IMR-90 (cell line): ENCODE measurements at regions not wholly inside any gene's neighbourhood (a gene's known extent, or its start where the extent isn't known, plus 50 kb on each side); places are given as distances from the start of the nearest gene placed in this dataset.
A peak's percentile ranks its signal among the peaks of the same experiment; 100 is the strongest.

Experiments
- ATAC-seq: fragments of 200-7000 bp; cut with Tn5 transposase; 2 replicates; pipeline ENCODE4 v1.9.1; 2020; ENCODE audit warnings: low read depth, mild to moderate bottlenecking, moderate library complexity
- BruUV-seq: library from RNA; stranded (reverse); fragments of 400-500 nt; replicated peaks from 2 replicates; lab custom pipeline; 2021; lab: Mats Ljungman, UMichigan
- CTCF ChIA-PET: fragments of 300-600 bp; formaldehyde crosslinking; extraction: SDS; loops from one replicate; lab custom pipeline; 2021; ENCODE audit warnings: antibody characterized with exemption; lab: Yijun Ruan, JAX
- POLR2A ChIA-PET: fragments of 300-600 bp; sonication (Branson Sonifier 250); formaldehyde crosslinking; loops from one replicate; lab custom pipeline; 2022; ENCODE audit warnings: antibody characterized with exemption; ENCODE audit not compliant: unreplicated experiment; lab: Charles Lee
- DNase-seq: peaks from one replicate; pipeline ENCODE4 v3.0.0; 2013
- H2AFZ ChIP-seq: replicated peaks from 2 replicates; pipeline ENCODE3; 2013; ENCODE audit warnings: low read length, mild to moderate bottlenecking; ENCODE audit not compliant: poor library complexity
- H2AK5ac ChIP-seq: 2 replicates; pipeline ENCODE4 v1.6.1; 2013; ENCODE audit warnings: low read depth, low read length, inconsistent platforms
- H2AK9ac ChIP-seq: replicated peaks from 2 replicates; pipeline ENCODE3; 2013; ENCODE audit warnings: mild to moderate bottlenecking, low read depth, low read length, moderate library complexity; ENCODE audit not compliant: poor library complexity
- H2BK120ac ChIP-seq: 2 replicates; pipeline ENCODE4 v1.6.1; 2013; ENCODE audit warnings: low read depth, low read length, inconsistent platforms
- H2BK15ac ChIP-seq: 3 replicates; pipeline ENCODE4 v1.6.1; 2013; ENCODE audit warnings: low read depth, low read length, inconsistent platforms
- H2BK20ac ChIP-seq: 2 replicates; pipeline ENCODE4 v1.6.1; 2013; ENCODE audit warnings: low read depth, mild to moderate bottlenecking, inconsistent platforms, low read length, moderate library complexity
- H2BK5ac ChIP-seq: 2 replicates; pipeline ENCODE4 v1.6.1; 2013; ENCODE audit warnings: mild to moderate bottlenecking, low read depth, low read length, inconsistent platforms; ENCODE audit not compliant: poor library complexity, severe bottlenecking
- H3K14ac ChIP-seq: replicated peaks from 2 replicates; pipeline ENCODE4 v1.6.1; 2013; ENCODE audit warnings: low read depth, low read length, inconsistent platforms
- H3K18ac ChIP-seq: 2 replicates; pipeline ENCODE4 v1.6.1; 2013; ENCODE audit warnings: low read depth, low read length, control low read depth
- H3K23ac ChIP-seq: 2 replicates; pipeline ENCODE4 v1.6.1; 2013; ENCODE audit warnings: low read depth, low read length, inconsistent platforms
- H3K27ac ChIP-seq: 2 replicates; pipeline ENCODE4 v1.5.1; 2013; ENCODE audit warnings: mild to moderate bottlenecking, control low read depth, low read length; ENCODE audit not compliant: insufficient read depth
- H3K27me3 ChIP-seq: 2 replicates; pipeline ENCODE4 v1.6.1; 2013; ENCODE audit warnings: low read length; ENCODE audit not compliant: control insufficient read depth, insufficient read depth
- H3K36me3 ChIP-seq: 2 replicates; pipeline ENCODE4 v1.6.1; 2013; ENCODE audit warnings: low read length, mixed read lengths; ENCODE audit not compliant: control insufficient read depth, insufficient read depth
- H3K4ac ChIP-seq: 2 replicates; pipeline ENCODE4 v1.6.1; 2013; ENCODE audit warnings: low read depth, low read length, inconsistent platforms
- H3K4me1 ChIP-seq: 2 replicates; pipeline ENCODE4 v1.6.1; 2013; ENCODE audit warnings: low read length, mixed read lengths; ENCODE audit not compliant: control insufficient read depth, insufficient read depth
- H3K4me2 ChIP-seq: 2 replicates; pipeline ENCODE4 v1.6.1; 2013; ENCODE audit warnings: low read depth, mild to moderate bottlenecking, control low read depth, low read length, moderate library complexity
- H3K4me3 ChIP-seq: 2 replicates; pipeline ENCODE4 v1.5.1; 2013; ENCODE audit warnings: low read depth, mild to moderate bottlenecking, control low read depth, low read length, moderate library complexity; ENCODE audit not compliant: insufficient read depth
- H3K56ac ChIP-seq: 2 replicates; pipeline ENCODE4 v1.6.1; 2013; ENCODE audit warnings: low read length, inconsistent platforms; ENCODE audit not compliant: insufficient read depth; ENCODE audit errors: extremely low read depth
- H3K79me1 ChIP-seq, 2 experiments: 2 replicates each; pipeline ENCODE4 v1.6.1; 2013; ENCODE audit warnings: low read length in 2 of 2, inconsistent platforms in 1 of 2, low read depth in 1 of 2
- H3K9ac ChIP-seq: 2 replicates; pipeline ENCODE4 v1.6.1; 2013; ENCODE audit warnings: low read depth, low read length, control low read depth
- H3K9me1 ChIP-seq: 2 replicates; pipeline ENCODE4 v1.6.1; 2013; ENCODE audit warnings: low read length, inconsistent platforms; ENCODE audit not compliant: insufficient read depth
- H3K9me3 ChIP-seq: 2 replicates; pipeline ENCODE4 v1.6.1; 2013; ENCODE audit warnings: low read length; ENCODE audit not compliant: control insufficient read depth, insufficient read depth
- H4K20me1 ChIP-seq: 2 replicates; pipeline ENCODE4 v1.6.1; 2013; ENCODE audit warnings: low read length, inconsistent platforms; ENCODE audit not compliant: insufficient read depth
- H4K5ac ChIP-seq: 2 replicates; pipeline ENCODE4 v1.6.1; 2013; ENCODE audit warnings: mild to moderate bottlenecking, low read depth, low read length, control low read depth
- H4K8ac ChIP-seq, 2 experiments: 2 replicates each; pipeline ENCODE4 v1.6.1; 2013; ENCODE audit warnings: low read depth in 2 of 2, low read length in 2 of 2, control low read depth in 1 of 2, inconsistent platforms in 1 of 2
- H4K91ac ChIP-seq: 2 replicates; pipeline ENCODE4 v1.6.1; 2013; ENCODE audit warnings: low read depth, low read length, inconsistent platforms; ENCODE audit not compliant: insufficient read depth
- CEBPB ChIP-seq: IDR thresholded peaks from 2 replicates; pipeline ENCODE4 v1.6.1; 2012; ENCODE audit warnings: low read depth, low read length, improper control_type of control experiment
- CHD1 ChIP-seq: IDR thresholded peaks from 2 replicates; pipeline ENCODE4 v1.6.1; 2012; ENCODE audit warnings: low read depth, low read length, improper control_type of control experiment
- ELK1 ChIP-seq: fragments of 150-350 bp; IDR thresholded peaks from 2 replicates; pipeline ENCODE4 v1.6.1; 2016; ENCODE audit warnings: low read depth, mild to moderate bottlenecking, low read length, moderate library complexity, borderline replicate concordance
- FOS ChIP-seq: fragments of 150-350 bp; IDR thresholded peaks from 2 replicates; pipeline ENCODE4 v1.6.1; 2016; ENCODE audit warnings: low read depth, low read length
- MXI1 ChIP-seq: IDR thresholded peaks from 2 replicates; pipeline ENCODE4 v1.6.1; 2012; ENCODE audit warnings: low read depth, mild to moderate bottlenecking, low read length, moderate library complexity, borderline replicate concordance
- POLR2A ChIP-seq: IDR thresholded peaks from 2 replicates; pipeline ENCODE4 v1.6.1; 2012; ENCODE audit warnings: mild to moderate bottlenecking, low read depth, low read length
- RAD21 ChIP-seq: IDR thresholded peaks from 2 replicates; pipeline ENCODE4 v1.6.1; 2012; ENCODE audit warnings: low read length, improper control_type of control experiment
- RCOR1 ChIP-seq: IDR thresholded peaks from 2 replicates; pipeline ENCODE4 v1.6.1; 2012; ENCODE audit warnings: mild to moderate bottlenecking, low read length, improper control_type of control experiment; ENCODE audit not compliant: insufficient replicate concordance
- RFX5 ChIP-seq: IDR thresholded peaks from 2 replicates; pipeline ENCODE4 v1.8.0; 2012; ENCODE audit warnings: low read depth, mild to moderate bottlenecking, low read length, moderate library complexity
- SMC3 ChIP-seq: fragments of 150-350 bp; IDR thresholded peaks from 2 replicates; pipeline ENCODE4 v1.6.1; 2016; ENCODE audit warnings: low read depth, mild to moderate bottlenecking, antibody characterized with exemption, low read length, moderate library complexity
- WGBS, 2 experiments: methylation state at CpG; one replicate each; pipeline versions ENCODE4 v1.1.5 to v1.1.7; 2013; ENCODE audit warnings: missing lambda C conversion rate in 2 of 2; ENCODE audit not compliant: insufficient read length in 1 of 2; ENCODE audit errors: extremely low coverage in 2 of 2; 5-methylcytosine and 5-hydroxymethylcytosine counted together
- dilution Hi-C: fragments of 300-500 bp; cut with HindIII; formaldehyde crosslinking; loops from one replicate; pipeline ENCODE4 v1.14.3; 2018; ENCODE audit warnings: low sequenced_read_pairs; ENCODE audit not compliant: unreplicated experiment
- in situ Hi-C: fragments of 300-500 bp; cut with MboI; formaldehyde crosslinking; loops from 3 replicates; pipeline ENCODE4 v1.14.3; 2019; ENCODE audit warnings: low sequenced_read_pairs, inconsistent platforms, mixed read lengths
- intact Hi-C: fragments of 100-400 bp; cut with micrococcal nuclease; formaldehyde crosslinking; loops from 2 replicates; pipeline ENCODE4 v1.10.0; 2022
- TF ChIP-seq, protein P1 (sequence below): fragments of 150-350 bp; IDR thresholded peaks from 2 replicates; pipeline ENCODE4 v1.6.1; 2017; ENCODE audit warnings: mild to moderate bottlenecking, antibody characterized with exemption, low read length, low read depth
- TF ChIP-seq, protein P2 (sequence below): conservative IDR thresholded peaks from 2 replicates; pipeline ENCODE4 v1.5.1; 2012; ENCODE audit warnings: mild to moderate bottlenecking, low read depth, low read length, improper control_type of control experiment

- H2AK9ac ChIP-seq = no peak overlapping the region
- dilution Hi-C loops = no loop called here
- H2BK20ac ChIP-seq = no peak overlapping the region
- H3K36me3 ChIP-seq = no peaks in the 10 kb centered on the region
- H2BK15ac ChIP-seq = no peak overlapping the region
- H2AK5ac ChIP-seq = no peak overlapping the region
- H2AFZ ChIP-seq = no peak overlapping the region
- H2BK120ac ChIP-seq = no peak overlapping the region
- ChIA-PET CTCF (no interaction called here), POLR2A (no interaction called here)
- no peak overlapping the region for H3K4me2 ChIP-seq
- intact Hi-C loops = no loop called here
- H4K5ac ChIP-seq = no peak overlapping the region
- H2BK5ac ChIP-seq = no peak overlapping the region
- 0 out of 2 replicates have a peak overlapping the region, but pooled peaks have one; percentile 2 for H3K23ac ChIP-seq
- no peak overlapping the region for H4K8ac ChIP-seq
- TF ChIP-seq POLR2A (no peak), ELK1 (no peak), CHD1 (no peak), SMC3 (no peak), RCOR1 (no peak), CEBPB (no peak), FOS (no peak), MXI1 (no peak), RFX5 (no peak), RAD21 (no peak)
- TF ChIP-seq, protein P1, sequence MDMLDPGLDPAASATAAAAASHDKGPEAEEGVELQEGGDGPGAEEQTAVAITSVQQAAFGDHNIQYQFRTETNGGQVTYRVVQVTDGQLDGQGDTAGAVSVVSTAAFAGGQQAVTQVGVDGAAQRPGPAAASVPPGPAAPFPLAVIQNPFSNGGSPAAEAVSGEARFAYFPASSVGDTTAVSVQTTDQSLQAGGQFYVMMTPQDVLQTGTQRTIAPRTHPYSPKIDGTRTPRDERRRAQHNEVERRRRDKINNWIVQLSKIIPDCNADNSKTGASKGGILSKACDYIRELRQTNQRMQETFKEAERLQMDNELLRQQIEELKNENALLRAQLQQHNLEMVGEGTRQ = no peak
- TF ChIP-seq, protein P2, sequence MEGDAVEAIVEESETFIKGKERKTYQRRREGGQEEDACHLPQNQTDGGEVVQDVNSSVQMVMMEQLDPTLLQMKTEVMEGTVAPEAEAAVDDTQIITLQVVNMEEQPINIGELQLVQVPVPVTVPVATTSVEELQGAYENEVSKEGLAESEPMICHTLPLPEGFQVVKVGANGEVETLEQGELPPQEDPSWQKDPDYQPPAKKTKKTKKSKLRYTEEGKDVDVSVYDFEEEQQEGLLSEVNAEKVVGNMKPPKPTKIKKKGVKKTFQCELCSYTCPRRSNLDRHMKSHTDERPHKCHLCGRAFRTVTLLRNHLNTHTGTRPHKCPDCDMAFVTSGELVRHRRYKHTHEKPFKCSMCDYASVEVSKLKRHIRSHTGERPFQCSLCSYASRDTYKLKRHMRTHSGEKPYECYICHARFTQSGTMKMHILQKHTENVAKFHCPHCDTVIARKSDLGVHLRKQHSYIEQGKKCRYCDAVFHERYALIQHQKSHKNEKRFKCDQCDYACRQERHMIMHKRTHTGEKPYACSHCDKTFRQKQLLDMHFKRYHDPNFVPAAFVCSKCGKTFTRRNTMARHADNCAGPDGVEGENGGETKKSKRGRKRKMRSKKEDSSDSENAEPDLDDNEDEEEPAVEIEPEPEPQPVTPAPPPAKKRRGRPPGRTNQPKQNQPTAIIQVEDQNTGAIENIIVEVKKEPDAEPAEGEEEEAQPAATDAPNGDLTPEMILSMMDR = no peak
- no peaks in the 10 kb centered on the region for H4K20me1 ChIP-seq
- H3K4me3 ChIP-seq = no peak overlapping the region
- H3K27ac ChIP-seq = no peak overlapping the region
- WGBS, 2 experiments = 30% methylated on average over 2 of the region's 4 CpGs; no CpG with 5 or more reads in 1 of the 2 experiments
- no peaks in the 10 kb centered on the region for H3K9me3 ChIP-seq
- no peak overlapping the region for H4K91ac ChIP-seq
- no peaks in the 10 kb centered on the region; the same call in 1 of the 2 replicates for H3K9me1 ChIP-seq
- no peak overlapping the region for H3K56ac ChIP-seq
- no peak overlapping the region for H3K9ac ChIP-seq
- H3K79me1 ChIP-seq = no peaks in the 10 kb centered on the region
- in situ Hi-C loops = no loop called here
- no peaks in the 10 kb centered on the region for H3K4me1 ChIP-seq
- DNase-seq (no peak), ATAC-seq (no peak)
- H3K14ac ChIP-seq = no peak overlapping the region
- no TSS peak for BruUV-seq
- H3K27me3 ChIP-seq = no peaks in the 10 kb centered on the region
- no peak overlapping the region for H3K4ac ChIP-seq
- no peak overlapping the region for H3K18ac ChIP-seq
Measured at GRCh38 chr2:48127612-48128191, 186.8 kb upstream of the FOXN2 start.
